Astrocyte (in vitro differentiated cells and primary cell): ENCODE measurements at regions not wholly inside any gene's neighbourhood (a gene's known extent, or its start where the extent isn't known, plus 50 kb on each side); places are given as distances from the start of the nearest gene placed in this dataset.

Source experiments
- DNase-seq: peaks from one replicate; pipeline ENCODE4 v3.0.0-alpha.2; 2010; ENCODE audit warnings: low read depth
- FAIRE-seq: peaks from 2 replicates; lab custom pipeline; 2011; peaks lifted over from hg19 to GRCh38; lab: Jason Lieb, UNC
- H2AFZ ChIP-seq: 2 replicates; pipeline ENCODE4 v1.6.0; 2012; ENCODE audit warnings: low read depth, low read length, inconsistent platforms
- H3K27ac ChIP-seq: 2 replicates; pipeline ENCODE4 v1.5.1; 2011; ENCODE audit warnings: low read depth, low read length, inconsistent platforms
- H3K27me3 ChIP-seq: 2 replicates; pipeline ENCODE4 v1.6.0; 2011; ENCODE audit warnings: low read length, inconsistent platforms; ENCODE audit not compliant: insufficient read depth
- H3K36me3 ChIP-seq: 2 replicates; pipeline ENCODE4 v1.5.1; 2011; ENCODE audit warnings: low read length, inconsistent platforms; ENCODE audit not compliant: insufficient read depth
- H3K4me1 ChIP-seq: 2 replicates; pipeline ENCODE4 v1.5.1; 2011; ENCODE audit warnings: low read length, inconsistent platforms; ENCODE audit not compliant: insufficient read depth
- H3K4me2 ChIP-seq: 2 replicates; pipeline ENCODE4 v1.6.0; 2012; ENCODE audit warnings: low read length, inconsistent platforms
- H3K4me3 ChIP-seq: 2 replicates; pipeline ENCODE4 v1.5.1; 2011; ENCODE audit warnings: low read depth, mild to moderate bottlenecking, low read length, inconsistent platforms; ENCODE audit not compliant: insufficient read depth
- H3K79me2 ChIP-seq: 2 replicates; pipeline ENCODE4 v1.6.0; 2012; ENCODE audit warnings: mild to moderate bottlenecking, low read length, inconsistent platforms; ENCODE audit not compliant: insufficient read depth
- H3K9ac ChIP-seq: 2 replicates; pipeline ENCODE4 v1.6.0; 2012; ENCODE audit warnings: mild to moderate bottlenecking, low read length, inconsistent platforms
- H3K9me3 ChIP-seq: 2 replicates; pipeline ENCODE4 v1.5.1; 2012; ENCODE audit warnings: low read depth, mild to moderate bottlenecking, low read length, inconsistent platforms; ENCODE audit not compliant: insufficient read depth
- H4K20me1 ChIP-seq: 2 replicates; pipeline ENCODE4 v1.6.0; 2012; ENCODE audit warnings: low read length, inconsistent platforms; ENCODE audit not compliant: insufficient read depth
- H3K27ac Mint-ChIP-seq: one replicate; pipeline ENCODE4 v1.8.0; 2021; ENCODE audit warnings: mild to moderate bottlenecking, mixed read lengths; ENCODE audit not compliant: unreplicated experiment
- H3K27me3 Mint-ChIP-seq: one replicate; pipeline ENCODE4 v1.8.0; 2021; ENCODE audit warnings: low read depth, mixed read lengths; ENCODE audit not compliant: unreplicated experiment
- H3K36me3 Mint-ChIP-seq: one replicate; pipeline ENCODE4 v1.8.0; 2021; ENCODE audit warnings: low read depth, mixed read lengths; ENCODE audit not compliant: unreplicated experiment
- H3K4me1 Mint-ChIP-seq: one replicate; pipeline ENCODE4 v1.8.0; 2021; ENCODE audit warnings: low read depth, mixed read lengths; ENCODE audit not compliant: unreplicated experiment
- H3K4me3 Mint-ChIP-seq: one replicate; pipeline ENCODE4 v1.8.0; 2021; ENCODE audit warnings: mild to moderate bottlenecking, moderate library complexity, mixed read lengths; ENCODE audit not compliant: unreplicated experiment
- H3K9me3 Mint-ChIP-seq: one replicate; pipeline ENCODE4 v1.8.0; 2021; ENCODE audit warnings: mild to moderate bottlenecking, mixed read lengths; ENCODE audit not compliant: unreplicated experiment
- CTCF ChIP-seq: IDR thresholded peaks from 2 replicates; pipeline ENCODE4 v1.5.1; 2011; ENCODE audit warnings: low read depth, mild to moderate bottlenecking, inconsistent platforms, low read length, moderate library complexity; ENCODE audit not compliant: insufficient read depth
- EZH2 ChIP-seq: IDR thresholded peaks from 2 replicates; pipeline ENCODE4 v1.6.1; 2012; ENCODE audit warnings: mild to moderate bottlenecking, low read length, inconsistent platforms; ENCODE audit not compliant: insufficient read depth

GRCh38 chr6:92132957-92133356 lies 1286.4 kb downstream of the EPHA7 start:
- TF ChIP-seq EZH2 (no peak), CTCF (no peak)
- H3K4me1 ChIP-seq = no peaks in the 10 kb centered on the region
- no peak for DNase-seq
- H3K27ac ChIP-seq = no peak overlapping the region
- H3K36me3 ChIP-seq = no peaks in the 10 kb centered on the region
- Mint-ChIP-seq H3K4me1 (no peaks in the 10 kb centered on the region), H3K4me3 (no peak overlapping the region), H3K36me3 (no peaks in the 10 kb centered on the region), H3K27me3 (no peaks in the 10 kb centered on the region), H3K27ac (no peak overlapping the region), H3K9me3 (no peaks in the 10 kb centered on the region)
- H3K4me3 ChIP-seq = no peak overlapping the region
- no peaks in the 10 kb centered on the region for H3K9me3 ChIP-seq
- H3K4me2 ChIP-seq = no peak overlapping the region
- no peaks in the 10 kb centered on the region for H3K27me3 ChIP-seq
- no peaks in the 10 kb centered on the region for H4K20me1 ChIP-seq
- H3K79me2 ChIP-seq = no peaks in the 10 kb centered on the region
- FAIRE-seq = no peak
- no peak overlapping the region for H3K9ac ChIP-seq
- H2AFZ ChIP-seq = no peak overlapping the region

- Histone ChIP-seq H3K9ac (no peak overlapping the region), H3K4me2 (no peak overlapping the region), H3K27me3 (no peaks in the 10 kb centered on the region), H3K4me3 (no peak overlapping the region), H3K79me2 (no peaks in the 10 kb centered on the region), H3K36me3 (no peaks in the 10 kb centered on the region), H2AFZ (no peak overlapping the region), H3K9me3 (no peaks in the 10 kb centered on the region), H3K27ac (no peak overlapping the region), H4K20me1 (no peaks in the 10 kb centered on the region), H3K4me1 (no peaks in the 10 kb centered on the region)
- no peak for TF ChIP-seq CTCF
- TF ChIP-seq EZH2 = no peak
- H3K4me1 Mint-ChIP-seq = no peaks in the 10 kb centered on the region
- no peaks in the 10 kb centered on the region for H3K36me3 Mint-ChIP-seq
- FAIRE-seq (no peak), DNase-seq (no peak)
- no peak overlapping the region for H3K4me3 Mint-ChIP-seq
- H3K27ac Mint-ChIP-seq = no peak overlapping the region
- H3K27me3 Mint-ChIP-seq = peaks cover 2% of the 10 kb centered on the region
- H3K9me3 Mint-ChIP-seq = no peaks in the 10 kb centered on the region
Measured at GRCh38 chr6:92132457-92132856, 1286.9 kb downstream of the EPHA7 start.

- H3K27ac Mint-ChIP-seq = no peak overlapping the region
- no peaks in the 10 kb centered on the region for H3K36me3 Mint-ChIP-seq
- Histone ChIP-seq H3K27ac (no peak overlapping the region), H3K9me3 (no peaks in the 10 kb centered on the region), H3K79me2 (no peaks in the 10 kb centered on the region), H3K4me1 (no peaks in the 10 kb centered on the region), H2AFZ (no peak overlapping the region), H4K20me1 (no peaks in the 10 kb centered on the region), H3K27me3 (no peaks in the 10 kb centered on the region), H3K4me3 (no peak overlapping the region), H3K36me3 (no peaks in the 10 kb centered on the region), H3K4me2 (no peak overlapping the region), H3K9ac (no peak overlapping the region)
- DNase-seq (no peak), FAIRE-seq (no peak)
- peaks cover 4% of the 10 kb centered on the region for H3K27me3 Mint-ChIP-seq
- H3K4me1 Mint-ChIP-seq = no peaks in the 10 kb centered on the region
- TF ChIP-seq EZH2 (no peak), CTCF (no peak)
- H3K9me3 Mint-ChIP-seq = no peaks in the 10 kb centered on the region
- H3K4me3 Mint-ChIP-seq = no peak overlapping the region
Measured at GRCh38 chr6:92130944-92131343, 1288.4 kb downstream of the EPHA7 start.
